CD4-positive, CD25-positive, alpha-beta regulatory T cell (primary cell): ENCODE measurements at regions not wholly inside any gene's neighbourhood (a gene's known extent, or its start where the extent isn't known, plus 50 kb on each side); places are given as distances from the start of the nearest gene placed in this dataset.
A peak's percentile ranks its signal among the peaks of the same experiment; 100 is the strongest.

Source experiments
- ATAC-seq, 2 donors: fragments of 150-1000 bp; cut with Tn5 transposase; one replicate each; pipeline ENCODE4 v1.10.0; 2021; ENCODE audit warnings: low read depth in 2 of 2, moderate number of reproducible peaks in 2 of 2, moderate library complexity in 1 of 2
- DNase-seq, 3 donors: peaks; one replicate each; pipeline versions ENCODE4 v3.0.0 to v3.0.0-alpha.2; 2012 to 2022; ENCODE audit warnings: mixed read lengths in 1 of 3
- H3K27ac ChIP-seq: one replicate; pipeline ENCODE4 v1.7.0; 2013; ENCODE audit warnings: mild to moderate bottlenecking, low read length; ENCODE audit not compliant: insufficient read depth, poor library complexity, severe bottlenecking
- H3K27me3 ChIP-seq: one replicate; pipeline ENCODE4 v1.7.0; 2013; ENCODE audit warnings: low read length; ENCODE audit not compliant: control insufficient read depth, insufficient read depth
- H3K36me3 ChIP-seq: one replicate; pipeline ENCODE4 v1.7.0; 2013; ENCODE audit warnings: mild to moderate bottlenecking, low read length, moderate library complexity; ENCODE audit not compliant: control insufficient read depth, insufficient read depth
- H3K4me1 ChIP-seq: 2 replicates; pipeline ENCODE4 v1.7.0; 2013; ENCODE audit warnings: mild to moderate bottlenecking, low read length; ENCODE audit not compliant: insufficient read depth, control insufficient read depth, poor library complexity, severe bottlenecking
- H3K4me3 ChIP-seq: one replicate; pipeline ENCODE4 v1.7.0; 2013; ENCODE audit warnings: low read depth, mild to moderate bottlenecking, low read length, moderate library complexity
- H3K9me3 ChIP-seq, 2 experiments: 1 replicate in 1 of 2; 2 replicates in 1 of 2; pipeline ENCODE4 v1.7.0; 2013; ENCODE audit warnings: low read length in 2 of 2, mild to moderate bottlenecking in 1 of 2, moderate library complexity in 1 of 2; ENCODE audit not compliant: control insufficient read depth in 2 of 2
- H3K27ac Mint-ChIP-seq, 3 donors: one replicate each; pipeline ENCODE4 v1.8.0; 2020 to 2022; ENCODE audit warnings: mild to moderate bottlenecking in 3 of 3, mixed read lengths in 3 of 3, moderate library complexity in 2 of 3
- H3K27me3 Mint-ChIP-seq: one replicate; pipeline ENCODE4 v1.8.0; 2022; ENCODE audit warnings: mild to moderate bottlenecking, mixed read lengths
- H3K36me3 Mint-ChIP-seq: one replicate; pipeline ENCODE4 v1.8.0; 2020; ENCODE audit warnings: mixed read lengths
- H3K4me1 Mint-ChIP-seq, 4 donors: one replicate each; pipeline ENCODE4 v1.8.0; 2020 to 2022; ENCODE audit warnings: mixed read lengths in 4 of 4, mild to moderate bottlenecking in 1 of 4
- H3K4me3 Mint-ChIP-seq, 4 donors: one replicate each; pipeline ENCODE4 v1.8.0; 2020 to 2022; ENCODE audit warnings: mild to moderate bottlenecking in 4 of 4, mixed read lengths in 4 of 4, moderate library complexity in 3 of 4
- H3K9me3 Mint-ChIP-seq, 7 donors: one replicate each; pipeline ENCODE4 v1.8.0; 2020 to 2022; ENCODE audit warnings: mixed read lengths in 7 of 7, mild to moderate bottlenecking in 3 of 7, moderate library complexity in 2 of 7

- Histone ChIP-seq H3K27me3 (no peaks in the 10 kb centered on the region), H3K4me3 (no peak overlapping the region), H3K9me3 (no peaks in the 10 kb centered on the region), H3K4me1 (no peaks in the 10 kb centered on the region), H3K27ac (no peak overlapping the region), H3K36me3 (no peaks in the 10 kb centered on the region)
- Mint-ChIP-seq H3K27ac (no peak overlapping the region), H3K36me3 (no peaks in the 10 kb centered on the region), H3K4me1 (peaks cover 7 to 23% (median 10%) of the 10 kb centered on the region in 4 donors), H3K27me3 (no peaks in the 10 kb centered on the region), H3K9me3 (peaks cover 0 to 3% (median 0%) of the 10 kb centered on the region in 7 donors), H3K4me3 (no peak overlapping the region)
- DNase-seq (no peak), ATAC-seq (no peak)
Measured at GRCh38 chr7:17056491-17057142, 174.8 kb upstream of the AGR3 start.

GRCh38 chr7:17057143-17057509 is 175.3 kb upstream of the AGR3 start:
- Histone ChIP-seq H3K27ac (no peak overlapping the region), H3K4me3 (no peak overlapping the region), H3K4me1 (no peaks in the 10 kb centered on the region), H3K27me3 (no peaks in the 10 kb centered on the region), H3K9me3 (no peaks in the 10 kb centered on the region), H3K36me3 (no peaks in the 10 kb centered on the region)
- Mint-ChIP-seq H3K4me3 (no peak overlapping the region), H3K9me3 (peaks cover 0 to 3% (median 0%) of the 10 kb centered on the region in 7 donors), H3K27me3 (no peaks in the 10 kb centered on the region), H3K4me1 (peaks cover 7 to 23% (median 10%) of the 10 kb centered on the region in 4 donors), H3K36me3 (no peaks in the 10 kb centered on the region), H3K27ac (no peak overlapping the region)
- ATAC-seq (no peak), DNase-seq (no peak)

GRCh38 chr7:17058568-17058967 is 176.8 kb upstream of the AGR3 start:
- H3K4me3 Mint-ChIP-seq, result no peak overlapping the region

GRCh38 chr7:17060051-17060450 is 178.3 kb upstream of the AGR3 start:
- Histone ChIP-seq H3K4me3 (no peak overlapping the region), H3K4me1 (no peaks in the 10 kb centered on the region), H3K27ac (no peak overlapping the region), H3K36me3 (no peaks in the 10 kb centered on the region), H3K9me3 (no peaks in the 10 kb centered on the region), H3K27me3 (no peaks in the 10 kb centered on the region)
- H3K4me3 Mint-ChIP-seq, result no peak overlapping the region
- ATAC-seq (no peak), DNase-seq (no peak)
- peaks cover 0 to 9% (median 4%) of the 10 kb centered on the region in 4 donors for H3K4me1 Mint-ChIP-seq
- no peak overlapping the region for H3K27ac Mint-ChIP-seq
- no peaks in the 10 kb centered on the region for H3K36me3 Mint-ChIP-seq
- no peaks in the 10 kb centered on the region for H3K9me3 Mint-ChIP-seq
- no peaks in the 10 kb centered on the region for H3K27me3 Mint-ChIP-seq

More at GRCh38 chr7:17058568-17058967, 176.8 kb upstream of the AGR3 start:
- Histone ChIP-seq H3K27me3 (no peaks in the 10 kb centered on the region), H3K27ac (no peak overlapping the region), H3K9me3 (no peaks in the 10 kb centered on the region), H3K4me1 (no peaks in the 10 kb centered on the region), H3K36me3 (no peaks in the 10 kb centered on the region), H3K4me3 (no peak overlapping the region)
- no peaks in the 10 kb centered on the region for H3K36me3 Mint-ChIP-seq
- DNase-seq (no peak), ATAC-seq (no peak)
- H3K27ac Mint-ChIP-seq, result no peak overlapping the region
- no peaks in the 10 kb centered on the region for H3K27me3 Mint-ChIP-seq
- H3K4me1 Mint-ChIP-seq, result peaks cover 7 to 14% (median 10%) of the 10 kb centered on the region in 4 donors
- peaks cover 0 to 3% (median 0%) of the 10 kb centered on the region in 7 donors for H3K9me3 Mint-ChIP-seq

GRCh38 chr7:17061443-17061842 is 179.7 kb upstream of the AGR3 start:
- no peaks in the 10 kb centered on the region for H3K27me3 Mint-ChIP-seq
- Histone ChIP-seq H3K27me3 (no peaks in the 10 kb centered on the region), H3K4me3 (no peak overlapping the region), H3K36me3 (no peaks in the 10 kb centered on the region), H3K27ac (no peak overlapping the region), H3K4me1 (no peaks in the 10 kb centered on the region), H3K9me3 (no peaks in the 10 kb centered on the region)
- H3K27ac Mint-ChIP-seq, result no peak overlapping the region
- H3K9me3 Mint-ChIP-seq, result no peaks in the 10 kb centered on the region
- H3K4me1 Mint-ChIP-seq, result peaks cover 0 to 9% (median 4%) of the 10 kb centered on the region in 4 donors
- no peaks in the 10 kb centered on the region for H3K36me3 Mint-ChIP-seq
- ATAC-seq, result no peak
- H3K4me3 Mint-ChIP-seq, result no peak overlapping the region
- no peak for DNase-seq

- H3K9me3 ChIP-seq, result no peaks in the 10 kb centered on the region
- H3K27me3 ChIP-seq, result no peaks in the 10 kb centered on the region
- no peak for DNase-seq
- H3K4me1 ChIP-seq, result no peaks in the 10 kb centered on the region
- Mint-ChIP-seq H3K4me3 (no peak overlapping the region), H3K9me3 (no peaks in the 10 kb centered on the region), H3K27ac (no peak overlapping the region), H3K36me3 (no peaks in the 10 kb centered on the region), H3K4me1 (peaks cover 0 to 9% (median 2%) of the 10 kb centered on the region in 4 donors), H3K27me3 (no peaks in the 10 kb centered on the region)
- H3K27ac ChIP-seq, result no peak overlapping the region
- no peak overlapping the region for H3K4me3 ChIP-seq
- no peak for ATAC-seq
- no peaks in the 10 kb centered on the region for H3K36me3 ChIP-seq
Measured at GRCh38 chr7:17062151-17063044, 180.6 kb upstream of the AGR3 start.

- no peaks in the 10 kb centered on the region for H3K4me1 ChIP-seq
- no peaks in the 10 kb centered on the region for H3K9me3 ChIP-seq
- H3K9me3 Mint-ChIP-seq, result no peaks in the 10 kb centered on the region
- H3K4me3 ChIP-seq, result no peak overlapping the region
- peak; percentile 25 to 57 for ATAC-seq
- no peak overlapping the region for H3K4me3 Mint-ChIP-seq
- no peak overlapping the region for H3K27ac Mint-ChIP-seq
- peak in 2 of 3 donors; percentile 15 to 26 for DNase-seq
- H3K36me3 ChIP-seq, result no peaks in the 10 kb centered on the region
- no peaks in the 10 kb centered on the region for H3K27me3 ChIP-seq
- H3K27me3 Mint-ChIP-seq, result no peaks in the 10 kb centered on the region
- no peaks in the 10 kb centered on the region for H3K36me3 Mint-ChIP-seq
- H3K27ac ChIP-seq, result no peak overlapping the region
- H3K4me1 Mint-ChIP-seq, result peaks cover 0 to 9% (median 2%) of the 10 kb centered on the region in 4 donors
Measured at GRCh38 chr7:17063045-17063383, 181.2 kb upstream of the AGR3 start.
